Inflammatory macrophage treated with lipopolysaccharide for 1 hour (primary cell): ENCODE measurements at regions not wholly inside any gene's neighbourhood (a gene's known extent, or its start where the extent isn't known, plus 50 kb on each side); places are given as distances from the start of the nearest gene placed in this dataset.
"Not testable (repeated sequence)": the region's sequence is repeated elsewhere in the genome, so short reads cannot be mapped to it uniquely, and the experiment has no call there.

Experiments used
- DNase-seq, 2 donors: peaks; one replicate each; pipeline ENCODE4 v3.0.0-alpha.2; 2020 to 2022

GRCh38 chr12:131365821-131366260 is 345.0 kb upstream of the SFSWAP start:
- no peak for DNase-seq

- DNase-seq, result no peak
These were observed 344.5 kb upstream of the SFSWAP start for GRCh38 chr12:131366261-131366871.

- not testable (repeated sequence) for DNase-seq
These were observed 343.6 kb upstream of the SFSWAP start for GRCh38 chr12:131367067-131367982.

GRCh38 chr12:131367983-131368667 is 342.8 kb upstream of the SFSWAP start:
- DNase-seq, result no peak

- no peak for DNase-seq
These were observed 342.2 kb upstream of the SFSWAP start for GRCh38 chr12:131368668-131369071.

- DNase-seq, result no peak
These were observed 341.6 kb upstream of the SFSWAP start for GRCh38 chr12:131369094-131369845.

GRCh38 chr12:131370321-131370720 is 340.6 kb upstream of the SFSWAP start:
- DNase-seq, result no peak

- no peak for DNase-seq
These were observed 340.0 kb upstream of the SFSWAP start for GRCh38 chr12:131370791-131371347.

GRCh38 chr12:131371401-131372170 is 339.3 kb upstream of the SFSWAP start:
- DNase-seq, result no peak

GRCh38 chr12:131372171-131372475 is 338.8 kb upstream of the SFSWAP start:
- no peak for DNase-seq

- no peak for DNase-seq
These were observed 338.1 kb upstream of the SFSWAP start for GRCh38 chr12:131372706-131373195.

GRCh38 chr12:131375261-131375971 is 335.5 kb upstream of the SFSWAP start:
- DNase-seq, result no peak

GRCh38 chr12:131375972-131376345 is 334.9 kb upstream of the SFSWAP start:
- no peak for DNase-seq

GRCh38 chr12:131378176-131378842 is 332.6 kb upstream of the SFSWAP start:
- no peak for DNase-seq

- no peak for DNase-seq
These were observed 331.8 kb upstream of the SFSWAP start for GRCh38 chr12:131378861-131379665.

GRCh38 chr12:131379738-131380137 is 331.2 kb upstream of the SFSWAP start:
- no peak for DNase-seq

- no peak for DNase-seq
These were observed 330.5 kb upstream of the SFSWAP start for GRCh38 chr12:131380220-131380964.

- DNase-seq, result no peak
These were observed 329.8 kb upstream of the SFSWAP start for GRCh38 chr12:131380965-131381705.
